Keratinocyte (primary cell): ENCODE measurements at regions not wholly inside any gene's neighbourhood (a gene's known extent, or its start where the extent isn't known, plus 50 kb on each side); places are given as distances from the start of the nearest gene placed in this dataset.

Source experiments
- DNase-seq: peaks from one replicate; pipeline ENCODE4 v3.0.0-alpha.2; 2011; ENCODE audit warnings: low read depth, missing footprints, low spot score
- FAIRE-seq: peaks from 2 replicates; lab custom pipeline; 2011; peaks lifted over from hg19 to GRCh38; lab: Jason Lieb, UNC
- H2AFZ ChIP-seq: 2 replicates; pipeline ENCODE4 v1.6.0; 2012; ENCODE audit warnings: low read length, control low read depth, inconsistent platforms; ENCODE audit not compliant: control insufficient read depth
- H3K27ac ChIP-seq: 2 replicates; pipeline ENCODE4 v1.5.1; 2011; ENCODE audit warnings: low read length; ENCODE audit not compliant: control insufficient read depth, insufficient read depth
- H3K27me3 ChIP-seq: 3 replicates; pipeline ENCODE4 v1.6.0; 2011; ENCODE audit warnings: low read length; ENCODE audit not compliant: control insufficient read depth, insufficient read depth; ENCODE audit errors: extremely low read depth
- H3K36me3 ChIP-seq, 2 experiments: 2 replicates in 1 of 2; 3 replicates in 1 of 2; pipeline ENCODE4 v1.5.1; 2011; ENCODE audit warnings: low read length in 2 of 2, mild to moderate bottlenecking in 1 of 2; ENCODE audit not compliant: control insufficient read depth in 2 of 2, insufficient read depth in 2 of 2; ENCODE audit errors: extremely low read depth in 1 of 2
- H3K4me1 ChIP-seq: 3 replicates; pipeline ENCODE4 v1.5.1; 2011; ENCODE audit warnings: low read length; ENCODE audit not compliant: control insufficient read depth, insufficient read depth; ENCODE audit errors: extremely low read depth
- H3K4me2 ChIP-seq: 3 replicates; pipeline ENCODE4 v1.6.0; 2011; ENCODE audit warnings: low read depth, low read length; ENCODE audit not compliant: control insufficient read depth, insufficient read depth; ENCODE audit errors: extremely low read depth
- H3K4me3 ChIP-seq, 3 experiments: fragments of 200-600 bp in 1 of 3; sonication (generic) in 1 of 3; 2 replicates in 2 of 3; 3 replicates in 1 of 3; pipeline ENCODE4 v1.5.1; 2011 to 2016; ENCODE audit warnings: low read length in 3 of 3, mild to moderate bottlenecking in 3 of 3, control low read depth in 2 of 3, inconsistent platforms in 1 of 3, low read depth in 1 of 3, mixed read lengths in 1 of 3, mixed run types in 1 of 3, moderate library complexity in 1 of 3; ENCODE audit not compliant: control insufficient read depth in 2 of 3, insufficient read depth in 2 of 3; ENCODE audit errors: extremely low read depth in 1 of 3
- H3K79me2 ChIP-seq: 2 replicates; pipeline ENCODE4 v1.6.0; 2012; ENCODE audit warnings: low read length; ENCODE audit not compliant: control insufficient read depth, insufficient read depth
- H3K9ac ChIP-seq: 3 replicates; pipeline ENCODE4 v1.6.0; 2011; ENCODE audit warnings: low read length; ENCODE audit not compliant: control insufficient read depth, insufficient read depth; ENCODE audit errors: extremely low read depth
- H3K9me1 ChIP-seq: 3 replicates; pipeline ENCODE4 v1.6.0; 2011; ENCODE audit warnings: low read length; ENCODE audit not compliant: control insufficient read depth, insufficient read depth; ENCODE audit errors: extremely low read depth
- H3K9me3 ChIP-seq: 2 replicates; pipeline ENCODE4 v1.5.1; 2012; ENCODE audit warnings: low read depth, low read length; ENCODE audit not compliant: control insufficient read depth
- H4K20me1 ChIP-seq: 3 replicates; pipeline ENCODE4 v1.6.0; 2011; ENCODE audit warnings: low read length; ENCODE audit not compliant: control insufficient read depth, insufficient read depth; ENCODE audit errors: extremely low read depth
- CTCF ChIP-seq, 3 experiments: IDR thresholded peaks in 1 of 3; conservative IDR thresholded peaks in 1 of 3; optimal IDR thresholded peaks in 1 of 3; 2 replicates in 2 of 3; 3 replicates in 1 of 3; pipeline versions ENCODE3 to v1.5.1; 2011; ENCODE audit warnings: low read length in 3 of 3, mild to moderate bottlenecking in 3 of 3, moderate library complexity in 2 of 3, control low read depth in 1 of 3, inconsistent platforms in 1 of 3; ENCODE audit not compliant: insufficient read depth in 2 of 3; ENCODE audit errors: extremely low read depth in 1 of 3
- EZH2 ChIP-seq: IDR thresholded peaks from one replicate; pipeline ENCODE4 v1.6.1; 2012; ENCODE audit warnings: inconsistent platforms, mild to moderate bottlenecking, low read length, moderate library complexity
- dilution Hi-C: fragments of 300-500 bp; cut with MboI; formaldehyde crosslinking; loops from one replicate; pipeline ENCODE4 v1.7.0; 2020; ENCODE audit warnings: low sequenced_read_pairs; ENCODE audit not compliant: extremely low pct_ligation_motif_present

GRCh38 chr13:79075703-79076102, 330.4 kb downstream of the RBM26 start:
- dilution Hi-C loops: no loop called here
- Histone ChIP-seq H3K27ac (no peak overlapping the region), H3K4me1 (peaks cover 11% of the 10 kb centered on the region), H3K9ac (no peak overlapping the region), H3K9me3 (no peaks in the 10 kb centered on the region), H4K20me1 (no peaks in the 10 kb centered on the region), H3K79me2 (no peaks in the 10 kb centered on the region), H3K36me3 (no peaks in the 10 kb centered on the region), H3K4me2 (no peak overlapping the region), H3K9me1 (no peaks in the 10 kb centered on the region), H3K4me3 (no peak overlapping the region), H3K27me3 (no peaks in the 10 kb centered on the region), H2AFZ (no peak overlapping the region)
- no peak for FAIRE-seq
- DNase-seq: no peak
- TF ChIP-seq EZH2: no peak
- TF ChIP-seq CTCF (optimal IDR thresholded peaks at IDR 0.05 in 1 of 3, IDR thresholded peaks at IDR 0.05 in 1 of 3, conservative IDR thresholded peaks at IDR 0.05 in 1 of 3; ENCODE audit: extremely low read depth in 1 of 3, insufficient read depth in 2 of 3, low read length in 3 of 3): no peak

GRCh38 chr13:79070343-79070974, 335.6 kb downstream of the RBM26 start:
- dilution Hi-C loops: no loop called here
- Histone ChIP-seq H3K36me3 (no peaks in the 10 kb centered on the region), H3K4me1 (no peaks in the 10 kb centered on the region), H3K27me3 (no peaks in the 10 kb centered on the region), H4K20me1 (no peaks in the 10 kb centered on the region), H3K9me3 (no peaks in the 10 kb centered on the region), H2AFZ (no peak overlapping the region), H3K27ac (no peak overlapping the region), H3K4me2 (no peak overlapping the region), H3K4me3 (no peak overlapping the region), H3K79me2 (no peaks in the 10 kb centered on the region), H3K9ac (no peak overlapping the region), H3K9me1 (no peaks in the 10 kb centered on the region)
- DNase-seq (no peak), FAIRE-seq (no peak)
- TF ChIP-seq CTCF (optimal IDR thresholded peaks at IDR 0.05 in 1 of 3, IDR thresholded peaks at IDR 0.05 in 1 of 3, conservative IDR thresholded peaks at IDR 0.05 in 1 of 3; ENCODE audit: extremely low read depth in 1 of 3, insufficient read depth in 2 of 3, low read length in 3 of 3) (no peak), EZH2 (no peak)
